HUES64 (cell line): ENCODE measurements at regions not wholly inside any gene's neighbourhood (a gene's known extent, or its start where the extent isn't known, plus 50 kb on each side); places are given as distances from the start of the nearest gene placed in this dataset.

ENCODE experiments used
- H3K27ac ChIP-seq: 2 replicates; pipeline ENCODE4 v1.7.0; 2013; ENCODE audit warnings: low read depth, low read length, inconsistent platforms
- H3K27me3 ChIP-seq: 2 replicates; pipeline ENCODE4 v1.6.1; 2013; ENCODE audit warnings: mild to moderate bottlenecking, low read length; ENCODE audit not compliant: insufficient read depth
- H3K36me3 ChIP-seq: 2 replicates; pipeline ENCODE4 v1.6.1; 2013; ENCODE audit warnings: mild to moderate bottlenecking, low read length; ENCODE audit not compliant: insufficient read depth
- H3K4me1 ChIP-seq: 2 replicates; pipeline ENCODE4 v1.6.1; 2013; ENCODE audit warnings: mild to moderate bottlenecking, low read length, moderate library complexity; ENCODE audit not compliant: insufficient read depth
- H3K4me3 ChIP-seq: 2 replicates; pipeline ENCODE4 v1.5.1; 2013; ENCODE audit warnings: mild to moderate bottlenecking, low read length, moderate library complexity
- H3K9ac ChIP-seq: 2 replicates; pipeline ENCODE4 v1.6.1; 2013; ENCODE audit warnings: mild to moderate bottlenecking, low read depth, low read length
- H3K9me3 ChIP-seq: 2 replicates; pipeline ENCODE4 v1.6.1; 2013; ENCODE audit warnings: low read depth, low read length; ENCODE audit not compliant: insufficient read depth
- WGBS: fragments of 150-250, 120-280 bp; methylation state at CpG from one replicate; pipeline ENCODE4 v1.1.7; 2013; ENCODE audit warnings: missing lambda C conversion rate; 5-methylcytosine and 5-hydroxymethylcytosine counted together

GRCh38 chr5:9690751-9691150, 60.6 kb upstream of the TAS2R1 start:
- no peak overlapping the region for H3K27ac ChIP-seq
- no peaks in the 10 kb centered on the region for H3K36me3 ChIP-seq
- 92% methylated on average over 8 of the region's 8 CpGs for WGBS
- no peak overlapping the region for H3K9ac ChIP-seq
- peaks cover 7% of the 10 kb centered on the region; the same call in 1 of the 2 replicates for H3K9me3 ChIP-seq
- no peak overlapping the region for H3K4me3 ChIP-seq
- no peaks in the 10 kb centered on the region for H3K27me3 ChIP-seq
- no peaks in the 10 kb centered on the region for H3K4me1 ChIP-seq

GRCh38 chr5:9686216-9686615, 56.1 kb upstream of the TAS2R1 start:
- Histone ChIP-seq H3K27ac (no peak overlapping the region), H3K36me3 (no peaks in the 10 kb centered on the region), H3K27me3 (no peaks in the 10 kb centered on the region), H3K9me3 (peaks cover 7% of the 10 kb centered on the region; the same call in 1 of the 2 replicates), H3K4me3 (no peak overlapping the region), H3K9ac (no peak overlapping the region), H3K4me1 (no peaks in the 10 kb centered on the region)
- 92% methylated on average over 2 of the region's 2 CpGs for WGBS

- no peaks in the 10 kb centered on the region for H3K4me1 ChIP-seq
- H3K27me3 ChIP-seq = no peaks in the 10 kb centered on the region
- H3K36me3 ChIP-seq = no peaks in the 10 kb centered on the region
- H3K9me3 ChIP-seq = peaks cover 3% of the 10 kb centered on the region; the same call in 1 of the 2 replicates
- H3K4me3 ChIP-seq = no peak overlapping the region
- no peak overlapping the region for H3K27ac ChIP-seq
- H3K9ac ChIP-seq = no peak overlapping the region
- WGBS = 91% methylated on average over 1 of the region's 1 CpG
Measured at GRCh38 chr5:9681706-9682105, 51.6 kb upstream of the TAS2R1 start.
